CD4-positive, alpha-beta T cell treated with Interferon alpha-2 for 1 hour (primary cell): ENCODE measurements at regions not wholly inside any gene's neighbourhood (a gene's known extent, or its start where the extent isn't known, plus 50 kb on each side); places are given as distances from the start of the nearest gene placed in this dataset.
"Not testable (repeated sequence)": the region's sequence is repeated elsewhere in the genome, so short reads cannot be mapped to it uniquely, and the experiment has no call there.

ENCODE experiments used
- DNase-seq, 2 donors: peaks; one replicate each; pipeline ENCODE4 v3.0.0-alpha.2; 2020 to 2022

DNA sequence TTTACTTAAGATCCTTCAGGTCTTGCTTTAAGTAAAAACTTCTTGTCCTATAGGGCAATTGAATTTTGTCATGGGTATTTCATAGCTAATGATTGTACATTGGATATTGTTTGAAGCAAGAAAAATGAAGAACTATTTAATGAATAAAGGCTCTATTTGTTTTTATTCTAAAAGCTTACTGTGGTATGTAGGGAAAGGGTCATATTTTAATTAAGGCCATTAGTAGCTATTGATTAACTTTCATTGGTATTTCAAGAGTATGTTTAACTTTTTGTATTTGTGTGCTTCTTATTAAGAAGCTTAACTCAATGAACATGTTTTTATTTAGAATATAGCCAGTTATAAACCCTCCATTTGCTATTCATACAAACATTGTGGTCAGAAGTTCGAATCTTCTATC, 1951.8 kb upstream of the ADGRL3 start:
- no peak for DNase-seq

DNA sequence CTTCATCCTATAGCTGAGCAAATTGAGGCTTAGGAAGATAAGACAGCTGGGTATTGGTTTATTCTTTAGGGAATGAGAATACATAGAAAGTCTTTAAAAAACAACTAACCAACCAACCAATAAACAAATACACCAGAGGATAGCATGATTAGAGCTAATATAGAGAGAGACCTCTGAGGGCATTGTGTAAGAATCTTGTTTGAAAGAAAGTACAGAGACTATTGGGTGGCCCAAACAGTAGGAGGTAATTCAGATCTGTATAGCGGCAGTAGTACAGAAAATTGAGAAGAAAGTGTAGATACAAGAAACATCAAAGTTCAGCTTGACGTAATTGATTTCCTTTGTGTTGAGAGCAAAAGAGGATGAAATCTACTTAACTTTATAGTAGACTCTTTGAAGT, 1951.0 kb upstream of the ADGRL3 start:
- DNase-seq: no peak

DNA sequence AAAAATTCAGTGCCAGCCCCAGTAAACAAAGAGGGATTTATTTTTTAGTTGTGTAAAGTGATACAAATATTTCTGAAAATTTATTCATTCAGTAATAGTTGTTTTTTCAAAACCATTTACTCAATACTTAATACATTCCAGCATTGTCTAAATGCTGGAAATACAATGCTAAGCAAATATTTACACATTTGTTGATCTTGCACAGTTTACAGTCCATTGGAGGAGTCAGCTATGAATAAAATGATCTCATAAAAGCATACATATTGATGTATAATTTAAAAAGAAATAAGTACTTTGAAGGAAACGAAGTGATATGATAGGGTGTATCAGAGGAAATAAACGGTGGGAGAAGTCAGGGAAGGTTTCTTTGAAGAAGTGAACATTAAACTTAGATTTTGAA, 1942.1 kb upstream of the ADGRL3 start:
- no peak for DNase-seq

DNA sequence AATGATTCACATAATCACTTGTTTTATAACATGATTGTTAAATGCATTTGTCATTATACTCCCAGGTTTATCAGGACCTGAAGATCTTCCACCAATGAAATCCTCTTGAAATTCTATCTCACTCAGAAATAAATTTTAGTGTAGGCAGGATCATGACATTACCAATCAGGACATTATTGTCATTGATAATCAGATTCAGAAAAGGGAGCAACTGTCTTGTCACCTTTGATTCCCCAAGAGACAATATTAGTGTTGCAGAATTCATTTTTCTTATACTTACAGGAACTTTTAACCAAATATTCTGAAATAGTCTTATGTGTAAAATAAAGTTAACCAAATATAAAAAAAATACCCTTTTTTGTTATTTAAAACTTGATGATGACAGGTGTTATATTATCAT, 1892.5 kb upstream of the ADGRL3 start:
- DNase-seq: no peak

DNA sequence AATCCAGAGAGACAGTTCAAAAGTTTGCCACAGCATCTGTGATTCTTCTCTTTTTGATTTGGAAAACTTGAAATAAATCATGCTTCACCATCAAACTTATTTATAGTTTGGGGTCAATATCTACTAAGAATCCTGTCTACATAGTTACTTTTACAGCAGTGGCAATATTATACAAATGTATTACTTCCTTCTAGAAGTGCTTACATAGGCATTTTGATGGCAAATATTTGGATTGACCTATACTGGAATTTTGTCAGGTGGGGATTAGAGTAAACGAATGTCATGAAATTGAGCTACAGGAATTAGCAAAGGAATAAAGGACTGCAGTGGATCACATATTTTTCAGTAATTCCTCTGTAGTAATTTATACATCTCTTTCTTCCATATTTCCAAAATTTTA, 1885.5 kb upstream of the ADGRL3 start:
- DNase-seq: no peak

DNA sequence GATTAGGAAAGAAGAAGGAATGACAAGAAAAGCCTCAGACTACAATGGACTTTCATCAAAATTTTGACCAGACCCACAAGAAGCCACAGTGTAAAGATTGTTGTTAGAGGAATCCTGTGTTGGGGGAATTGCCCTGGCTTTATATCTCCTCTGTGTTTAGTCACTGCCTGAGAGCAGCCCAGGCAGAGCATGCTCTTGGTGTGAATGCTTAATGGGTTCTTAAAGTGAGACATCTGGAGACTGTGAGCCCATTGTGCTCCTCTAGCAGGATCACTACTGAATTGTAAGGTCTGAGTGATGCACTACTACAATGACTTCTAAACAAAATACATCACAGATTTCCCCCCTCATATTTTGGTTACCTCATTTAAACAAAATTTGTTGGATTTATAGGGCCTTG, 1860.5 kb upstream of the ADGRL3 start:
- DNase-seq: no peak

DNA sequence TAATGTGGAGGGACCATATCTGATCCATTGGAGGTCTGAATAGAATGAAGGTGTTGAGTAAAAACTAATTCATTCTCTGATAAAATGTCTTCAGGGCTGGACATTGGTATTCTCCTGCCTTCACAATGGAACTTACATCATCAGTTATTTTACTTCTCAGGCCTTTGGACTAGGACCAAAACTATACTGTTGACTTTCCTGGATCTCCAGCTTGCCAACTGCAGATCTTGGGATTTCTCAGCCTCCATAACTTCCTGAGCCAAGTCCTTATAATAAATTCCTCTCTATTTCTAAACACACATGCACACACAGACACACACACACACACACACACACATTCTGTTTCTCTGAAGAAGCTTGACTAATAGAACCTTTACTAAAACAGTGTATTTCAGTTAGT, 1858.6 kb upstream of the ADGRL3 start:
- no peak for DNase-seq

DNA sequence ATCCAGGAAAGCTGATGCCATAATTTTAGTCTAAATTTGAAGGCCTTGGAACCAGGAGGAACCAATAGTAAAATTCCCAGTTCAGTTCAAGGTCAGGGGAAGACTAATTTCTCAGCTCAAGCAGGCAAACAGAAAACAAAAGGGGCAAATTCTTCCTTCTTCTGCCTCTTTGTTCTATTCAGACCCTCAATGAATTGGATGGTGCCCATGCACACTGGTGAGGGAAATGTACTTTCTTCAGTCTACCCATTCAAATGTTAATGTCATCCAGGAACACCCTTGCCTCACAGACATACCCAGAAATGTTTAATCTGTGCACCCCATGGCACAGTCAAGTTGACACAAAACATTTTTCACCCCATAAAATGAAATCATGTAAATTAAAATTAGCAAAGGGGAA, 1851.2 kb upstream of the ADGRL3 start:
- no peak for DNase-seq

DNA sequence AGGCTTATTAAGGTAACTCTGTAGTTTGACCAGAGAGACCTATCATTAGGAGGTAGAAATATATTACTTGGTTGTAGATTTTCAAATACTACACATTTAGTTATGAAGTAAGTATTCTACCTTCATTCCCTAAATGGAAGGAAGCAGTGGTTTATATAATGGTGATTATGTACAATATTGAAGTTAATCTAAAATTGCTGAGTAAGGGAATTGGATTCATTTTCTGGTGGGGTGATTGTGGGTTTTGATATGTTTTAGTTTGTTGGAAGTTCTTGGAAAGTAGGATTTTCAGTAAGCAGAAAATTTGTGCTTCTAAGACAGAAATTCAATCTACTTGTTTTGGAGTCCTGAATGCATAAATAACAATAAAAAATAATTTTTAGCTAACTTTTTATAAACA, 1830.9 kb upstream of the ADGRL3 start:
- no peak for DNase-seq

DNA sequence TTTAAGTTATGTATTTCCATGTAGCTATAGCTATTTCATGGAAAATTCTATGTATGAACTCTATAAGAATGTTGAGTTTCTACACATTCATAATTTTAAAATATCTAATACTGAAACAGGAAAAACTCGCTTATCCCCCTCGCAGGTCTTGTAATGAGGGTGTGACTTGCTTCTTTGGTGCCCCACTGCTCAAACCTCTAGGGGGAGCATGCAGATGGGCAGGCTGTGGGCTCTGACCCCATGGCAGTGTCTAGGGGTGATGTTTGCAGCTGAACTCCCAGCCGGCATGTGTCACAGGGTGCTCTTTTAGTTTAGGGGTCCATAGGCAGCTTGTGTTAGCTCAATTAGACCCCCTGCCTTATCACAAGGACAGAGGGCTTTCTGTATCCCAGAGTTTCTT, 1825.7 kb upstream of the ADGRL3 start:
- DNase-seq: no peak

DNA sequence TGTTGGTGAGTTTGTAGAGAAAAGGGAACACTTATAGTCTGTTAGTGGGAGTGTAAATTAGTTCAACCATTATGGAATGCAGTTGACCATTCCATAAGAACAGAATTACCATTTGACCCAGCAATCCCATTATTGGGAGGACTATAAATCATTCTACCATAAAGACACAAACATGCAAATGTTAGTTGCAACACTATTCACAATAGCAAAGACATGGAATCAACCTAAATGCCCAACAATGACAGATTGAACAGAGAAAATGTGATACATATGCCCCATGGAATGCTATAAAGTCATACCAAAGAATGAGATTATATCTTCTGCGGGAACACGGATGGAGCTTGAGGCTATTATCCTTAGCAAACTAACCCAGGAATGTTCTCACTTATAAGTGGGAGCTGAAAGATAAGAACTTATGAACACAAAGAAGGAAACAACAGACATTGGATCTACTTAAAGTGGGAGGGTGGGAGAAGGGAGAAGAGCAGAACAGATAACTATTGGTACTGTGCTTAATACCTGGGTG, 1819.2 kb upstream of the ADGRL3 start:
- no peak for DNase-seq

DNA sequence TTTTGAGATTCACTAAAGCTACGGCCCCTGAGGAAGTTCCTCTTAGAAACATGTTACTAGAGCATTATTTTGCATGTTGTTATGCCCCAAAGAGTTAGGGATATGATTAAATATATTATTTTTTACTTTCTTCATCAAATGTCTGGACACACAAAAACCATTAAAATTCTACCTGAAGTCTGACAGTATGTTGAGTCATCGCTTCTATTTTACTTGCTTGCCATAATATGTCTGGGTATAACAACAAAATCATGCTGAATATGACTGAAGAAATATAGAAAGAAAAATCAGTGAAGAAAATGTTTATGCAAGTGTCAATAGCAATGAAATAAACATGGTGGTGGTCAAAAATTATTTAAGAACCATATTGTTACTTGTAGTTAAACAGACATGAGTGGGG, 1818.5 kb upstream of the ADGRL3 start:
- DNase-seq: no peak

DNA sequence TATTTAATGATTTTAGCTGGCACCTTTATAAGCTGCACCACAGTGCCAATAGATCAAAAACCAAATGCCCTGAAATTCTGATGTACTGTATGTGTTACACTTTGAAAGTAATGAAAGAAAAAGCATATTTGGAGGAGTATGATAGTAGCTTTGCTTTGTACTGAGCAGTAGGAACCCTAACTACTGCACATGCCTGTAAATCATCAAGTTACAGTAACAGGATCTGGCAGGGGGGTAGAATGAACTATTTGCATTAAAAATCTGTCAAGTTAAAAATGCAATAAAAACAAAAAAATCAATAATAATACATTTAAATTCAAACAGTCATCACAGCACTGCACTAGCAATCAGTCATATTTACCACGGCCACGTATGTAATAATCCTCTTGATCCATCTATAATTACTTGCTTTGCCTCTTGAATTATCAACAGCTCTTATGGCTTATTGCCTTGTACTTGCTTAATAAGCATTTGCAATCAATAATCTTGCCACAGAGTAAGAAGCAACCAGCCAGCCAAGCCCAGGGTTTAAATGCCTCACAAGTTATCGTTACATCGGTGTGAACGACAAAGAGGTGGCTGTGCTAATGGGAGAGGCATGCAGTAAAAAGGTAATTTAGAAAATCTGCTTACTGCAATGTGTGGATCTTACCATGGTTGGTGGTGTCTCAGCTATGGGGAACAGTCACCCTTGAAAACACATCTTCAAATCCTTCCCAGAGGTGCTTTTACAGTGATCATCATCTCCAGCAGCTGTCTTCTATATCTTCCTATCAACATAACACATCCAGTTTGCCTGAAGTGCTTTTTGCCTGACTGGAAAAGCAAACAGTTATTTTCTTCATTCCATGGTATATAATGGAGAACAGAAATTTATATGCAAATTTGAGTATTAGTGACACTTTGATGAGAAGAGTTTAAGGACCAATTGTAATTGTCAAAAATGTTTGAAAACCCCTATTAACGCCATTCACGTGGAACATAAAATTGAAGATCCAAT, 1812.1 kb upstream of the ADGRL3 start:
- no peak for DNase-seq

DNA sequence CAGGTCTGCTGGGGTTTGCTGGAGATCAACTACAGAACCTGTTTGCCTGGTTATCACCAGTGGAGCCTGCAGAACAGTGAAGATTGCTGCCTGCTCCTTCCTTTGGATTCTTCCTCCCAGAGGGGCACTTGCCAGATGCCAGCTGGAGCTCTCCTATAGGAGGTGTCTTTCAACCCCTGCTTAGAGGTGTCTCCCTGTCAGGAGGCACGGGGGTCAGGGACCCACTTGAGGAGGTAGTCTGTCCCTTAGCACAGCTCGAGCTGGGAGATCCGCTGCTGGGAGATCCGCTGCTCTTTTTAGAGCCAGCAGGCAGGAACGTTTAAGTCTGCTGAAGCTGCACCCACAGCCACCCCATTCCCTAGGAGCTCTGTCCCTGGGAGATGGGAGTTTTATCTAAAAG, 1806.3 kb upstream of the ADGRL3 start:
- DNase-seq: no peak

DNA sequence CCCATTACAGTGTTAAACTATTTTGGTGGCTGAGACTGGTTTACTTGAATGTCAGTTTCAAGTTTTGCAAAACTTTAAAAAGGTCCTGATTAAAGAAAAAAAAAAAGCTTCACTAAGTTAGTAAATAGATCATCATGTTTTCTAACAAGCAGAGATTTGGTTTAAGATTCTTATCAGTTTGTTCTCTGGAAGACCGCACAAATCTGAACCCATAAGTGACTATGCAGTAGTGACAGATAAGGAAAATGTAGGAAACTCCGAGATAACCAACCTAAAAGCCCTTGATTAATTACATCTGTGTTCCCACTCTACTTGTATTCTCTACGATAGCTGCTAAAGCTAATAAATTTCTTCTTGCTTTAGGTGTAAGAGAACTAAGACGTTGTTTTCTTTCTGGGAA, 1799.8 kb upstream of the ADGRL3 start:
- no peak for DNase-seq

DNA sequence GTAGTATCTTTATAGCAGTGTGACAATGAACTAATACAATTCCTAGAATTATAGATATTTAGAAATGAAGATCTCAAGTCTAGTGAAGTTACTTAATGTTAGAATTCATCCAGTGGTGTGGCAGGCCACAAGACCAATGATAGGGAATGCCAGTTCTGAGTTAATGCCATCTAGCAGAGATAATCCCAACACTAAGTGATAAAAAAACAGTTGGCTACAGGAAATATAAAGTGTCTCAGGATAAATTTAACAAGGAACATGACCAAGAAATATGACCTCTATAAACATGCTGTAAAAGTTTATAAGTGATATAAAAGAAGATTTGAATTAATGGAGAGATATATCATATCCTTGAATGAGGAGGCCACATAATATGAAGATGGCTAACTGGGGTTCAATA, 1790.5 kb upstream of the ADGRL3 start:
- no peak for DNase-seq

DNA sequence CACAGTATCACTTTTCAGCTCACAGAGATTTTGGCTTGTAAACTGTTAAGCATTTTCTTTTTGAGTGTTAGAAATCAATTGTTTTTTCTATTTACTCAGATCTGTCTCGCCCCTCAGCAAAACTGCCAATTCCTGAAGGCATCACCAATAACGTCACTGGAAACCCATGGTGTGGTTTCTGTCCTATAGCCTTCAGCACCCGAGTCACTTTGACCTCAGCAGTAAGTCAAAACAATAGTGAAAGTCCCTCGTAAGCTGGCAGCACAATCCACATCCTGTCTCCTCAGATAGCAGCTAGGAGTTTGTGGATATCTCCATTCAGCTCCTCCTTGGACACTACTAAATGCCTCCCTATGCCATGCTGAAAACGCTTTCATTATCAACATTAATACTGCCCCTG, 1787.4 kb upstream of the ADGRL3 start:
- no peak for DNase-seq

DNA sequence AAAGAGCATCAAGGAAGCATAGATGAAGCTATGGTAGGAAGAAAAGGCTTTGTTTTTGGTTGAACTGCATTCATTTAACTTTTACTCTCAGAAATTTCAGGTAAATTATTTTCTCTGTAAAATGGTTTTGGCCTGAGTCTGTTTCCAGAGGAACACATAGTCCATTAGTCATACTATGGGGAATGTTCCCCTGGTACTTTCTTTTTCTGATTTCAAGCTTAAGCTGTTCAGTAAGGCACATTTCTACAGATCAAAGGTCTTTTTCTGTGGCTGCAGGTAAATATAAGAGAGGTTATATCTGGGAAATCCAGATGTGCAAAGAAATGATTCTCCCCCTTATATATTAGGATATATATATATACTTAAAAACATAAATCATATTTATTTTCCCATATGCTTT, 1744.4 kb upstream of the ADGRL3 start:
- no peak for DNase-seq

DNA sequence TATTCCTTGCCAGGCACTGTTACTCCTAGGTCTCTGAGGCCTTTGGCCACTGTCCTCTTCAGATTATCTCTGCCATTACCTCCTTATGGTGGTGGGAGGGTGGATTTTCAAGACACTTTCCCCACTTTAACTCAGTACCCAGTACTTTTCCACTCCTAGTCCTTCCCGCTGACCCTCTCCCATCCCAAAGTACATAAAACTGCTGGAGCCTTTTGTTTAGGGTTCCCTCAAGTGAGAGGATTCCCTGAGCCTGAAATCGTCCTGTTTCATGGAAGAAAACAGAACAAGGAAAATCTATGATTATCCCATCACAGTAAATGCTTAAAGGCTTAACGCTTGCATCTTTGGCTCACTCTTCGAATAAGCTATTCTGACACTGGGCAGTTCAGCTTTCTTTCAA, 1742.5 kb upstream of the ADGRL3 start:
- DNase-seq: no peak

DNA sequence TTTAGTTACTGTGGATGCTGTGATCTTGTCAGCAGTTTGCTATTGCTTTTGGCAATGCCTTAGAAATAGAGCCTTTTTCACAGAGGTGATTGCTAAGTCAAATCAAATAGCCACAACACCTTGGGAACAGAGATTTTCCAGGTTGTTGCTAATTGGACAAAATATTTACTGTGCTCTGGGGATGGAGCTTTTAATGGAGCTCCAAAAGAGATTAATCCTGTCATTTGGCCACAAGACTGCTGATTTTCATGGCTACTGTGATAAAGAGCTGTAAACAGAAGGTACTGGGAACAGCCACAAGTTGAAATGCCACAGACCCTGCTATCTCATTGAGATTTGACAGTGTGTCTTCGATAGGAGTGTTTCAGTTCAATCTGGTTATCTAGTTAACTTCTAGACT, 1715.2 kb upstream of the ADGRL3 start:
- no peak for DNase-seq

DNA sequence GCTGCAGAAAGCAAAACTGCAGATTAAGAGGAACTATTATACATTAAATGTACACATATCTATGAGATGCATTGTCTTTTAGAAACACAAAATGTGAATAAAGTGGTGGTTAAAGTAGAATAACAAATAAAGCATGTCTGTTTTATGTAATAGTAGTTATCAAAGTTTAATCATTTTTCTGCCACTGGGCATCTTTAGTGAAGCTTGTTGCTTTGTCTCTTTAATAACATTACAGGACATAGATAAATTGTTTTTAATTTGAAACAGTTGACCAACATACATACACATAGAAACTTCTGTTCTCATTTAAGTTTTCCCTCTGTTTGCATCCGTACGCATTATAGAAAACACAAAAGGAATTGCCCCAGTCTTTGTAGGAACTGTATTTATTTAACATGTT, 1700.0 kb upstream of the ADGRL3 start:
- no peak for DNase-seq

DNA sequence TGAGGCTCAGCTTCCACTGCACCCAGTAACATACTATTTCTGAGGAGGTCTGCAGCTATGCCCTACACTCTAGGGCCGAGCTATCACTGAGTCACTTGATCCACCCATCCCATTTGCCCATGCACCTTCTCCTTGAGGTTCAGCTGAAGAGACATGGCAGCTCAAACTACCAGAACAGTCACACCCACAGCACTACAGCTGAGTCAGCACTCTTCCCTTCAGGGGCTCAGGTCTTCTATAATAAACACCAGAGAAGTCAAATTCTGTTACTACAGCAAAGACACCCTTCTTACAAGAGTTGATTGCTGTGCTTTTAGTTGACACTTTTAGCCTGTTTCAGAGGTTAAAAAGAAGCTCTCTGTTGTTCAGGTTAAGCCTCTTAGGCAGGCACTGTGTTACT, 1696.4 kb upstream of the ADGRL3 start:
- no peak for DNase-seq

DNA sequence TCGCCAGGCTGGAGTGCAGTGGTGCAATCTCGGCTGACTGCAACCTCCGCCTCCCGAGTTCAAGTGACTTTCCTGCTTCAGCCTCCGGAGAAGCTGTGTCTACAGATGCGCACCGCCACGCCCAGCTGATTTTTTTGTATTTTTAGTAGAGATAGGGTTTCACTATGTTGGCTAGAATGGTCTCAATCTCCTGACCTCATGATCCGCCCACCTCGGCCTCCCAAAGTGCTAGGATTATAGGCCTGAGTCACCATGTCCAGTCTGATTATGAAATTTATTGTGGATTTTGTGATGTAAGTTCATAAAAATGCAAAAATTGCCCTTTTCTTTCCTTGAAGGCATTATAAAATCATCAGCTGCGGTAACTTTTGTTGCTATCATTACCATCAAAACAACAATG, 1688.3 kb upstream of the ADGRL3 start:
- not testable (repeated sequence) for DNase-seq

DNA sequence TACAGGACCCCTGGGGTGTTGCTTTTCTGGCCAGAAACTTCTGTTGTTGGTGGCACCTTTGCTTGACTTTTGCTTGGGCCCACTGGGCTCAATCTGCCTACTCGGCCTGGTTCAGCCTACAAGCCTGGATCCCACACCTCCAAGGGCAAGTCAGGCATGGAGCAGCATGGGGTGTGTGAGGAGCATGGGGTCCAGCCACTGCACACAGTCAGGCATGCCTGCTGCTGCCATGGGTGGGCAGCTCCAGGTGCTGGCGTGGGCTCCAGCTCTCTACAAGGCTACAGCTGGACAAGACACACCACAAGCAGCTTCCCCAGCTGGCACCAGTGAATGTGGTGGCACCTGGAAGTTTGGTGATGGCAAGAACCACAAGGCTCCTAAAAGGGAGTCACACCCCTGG, 1683.1 kb upstream of the ADGRL3 start:
- DNase-seq: no peak
